ENCODE measurements at regions not wholly inside any gene's neighbourhood (a gene's known extent, or its start where the extent isn't known, plus 50 kb on each side); places are given as distances from the start of the nearest gene placed in this dataset.

GRCh38 chr5:31106278-31106677 lies 87.2 kb upstream of the CDH6 start:
- Histone ChIP-seq H3K23ac (ENCODE audit: insufficient read length, low read depth, low read length) (no peak overlapping the region), H2BK120ac (ENCODE audit: low read depth, low read length, poor library complexity, severe bottlenecking) (no peak overlapping the region), H2BK5ac (ENCODE audit: insufficient read length, low read length) (no peak overlapping the region), H4K91ac (ENCODE audit: insufficient read length, low read depth, low read length) (no peak overlapping the region), H4K5ac (ENCODE audit: insufficient read length, low read depth, low read length) (no peak overlapping the region), H3K27ac (ENCODE audit: insufficient read length, low read depth, low read length) (no peak overlapping the region), H3K14ac (ENCODE audit: insufficient read depth, low read length) (no peak overlapping the region), H2AFZ (ENCODE audit: low read length) (no peak overlapping the region), H3K56ac (ENCODE audit: insufficient read length, low read depth, low read length) (no peak overlapping the region), H3K23me2 (ENCODE audit: insufficient read length, low read depth, low read length, poor library complexity, severe bottlenecking) (no peaks in the 10 kb centered on the region), H3K79me2 (ENCODE audit: insufficient read depth, low read length) (no peaks in the 10 kb centered on the region), H3K27me3 (ENCODE audit: insufficient read depth, low read length) (no peaks in the 10 kb centered on the region), H3K4me2 (ENCODE audit: insufficient read depth, insufficient read length, low read length) (no peak overlapping the region), H3K79me1 (ENCODE audit: insufficient read depth, low read depth, low read length, poor library complexity, severe bottlenecking) (no peaks in the 10 kb centered on the region), H4K20me1 (ENCODE audit: control insufficient read depth, insufficient read depth, insufficient read length) (no peaks in the 10 kb centered on the region), H4K8ac (replicated peaks; ENCODE audit: insufficient read length, low read depth, low read length) (no peak overlapping the region), H3K4ac (ENCODE audit: low read depth, low read length) (no peak overlapping the region), H2BK20ac (ENCODE audit: low read depth, low read length, poor library complexity, severe bottlenecking) (no peak overlapping the region), H3K9me3 (ENCODE audit: control insufficient read depth, low read depth, low read length) (no peaks in the 10 kb centered on the region), H2BK15ac (ENCODE audit: low read depth, low read length) (no peak overlapping the region), H2AK5ac (ENCODE audit: insufficient read length, low read length) (no peak overlapping the region), H3K18ac (ENCODE audit: insufficient read length, low read depth, low read length) (no peak overlapping the region), H2BK12ac (ENCODE audit: insufficient read length, low read depth, low read length) (no peak overlapping the region), H3K9ac (ENCODE audit: extremely low read depth, insufficient read length, low read length) (no peak overlapping the region), H3T11ph (ENCODE audit: low read length) (no peak overlapping the region), H3K4me1 (ENCODE audit: insufficient read depth, low read length) (peaks cover 6% of the 10 kb centered on the region; the same call in 1 of the 2 replicates)
- DNase-seq, result no peak
- Mint-ChIP-seq H3K4me3 (no peak overlapping the region), H3K36me3 (ENCODE audit: insufficient read depth in 1 of 3, low read depth in 3 of 3) (peaks cover 0 to 4% (median 0%) of the 10 kb centered on the region in 3 experiments; a peak in 4 of 7 replicates), H3K4me1 (peaks cover 55 to 62% of the 10 kb centered on the region in 2 experiments), H3K27me3 (ENCODE audit: low read depth) (no peaks in the 10 kb centered on the region; the same call in 1 of the 2 replicates), H3K27ac (no peak overlapping the region; a peak in 1 of 7 replicates), H3K9me3 (no peaks in the 10 kb centered on the region; a peak in 2 of 5 replicates)
- no CpG with 5 or more reads among the region's 2 CpGs for WGBS (ENCODE audit: extremely low coverage, insufficient read length, low lambda C conversion rate)
- no peak for TF ChIP-seq CTCF (conservative IDR thresholded peaks at IDR 0.05)

All from H9 (cell line).